NCI-H69 (cell line): ENCODE measurements at regions not wholly inside any gene's neighbourhood (a gene's known extent, or its start where the extent isn't known, plus 50 kb on each side); places are given as distances from the start of the nearest gene placed in this dataset.
"Not testable (repeated sequence)": the region's sequence is repeated elsewhere in the genome, so short reads cannot be mapped to it uniquely, and the experiment has no call there.

Experiments used
- DNase-seq: peaks from one replicate; lab custom pipeline; 2025; lab: John Stamatoyannopoulos, UW

DNA sequence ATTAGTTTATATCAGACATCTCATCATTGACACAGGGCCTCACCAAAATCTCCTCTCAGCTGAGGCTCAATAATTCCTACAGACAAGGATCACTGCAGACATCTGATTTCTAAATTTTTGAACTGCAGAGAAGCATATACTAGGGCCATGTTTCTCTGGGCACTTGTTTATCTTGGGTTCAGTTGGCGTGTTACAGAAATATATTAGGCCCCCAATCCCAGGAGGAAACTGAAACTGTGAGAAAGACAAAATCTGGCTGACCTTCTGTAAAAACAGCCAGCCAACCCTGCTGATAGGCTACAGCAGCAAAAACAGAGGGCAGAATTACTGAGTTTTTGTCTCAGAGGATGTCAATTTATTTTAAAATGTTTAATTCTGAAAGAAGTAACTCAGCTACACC, 634.6 kb downstream of the ETNK1 start:
- no peak for DNase-seq

- DNase-seq, result no peak
Measured at GRCh38 chr12:23262670-23263069, 637.7 kb downstream of the ETNK1 start.

DNA sequence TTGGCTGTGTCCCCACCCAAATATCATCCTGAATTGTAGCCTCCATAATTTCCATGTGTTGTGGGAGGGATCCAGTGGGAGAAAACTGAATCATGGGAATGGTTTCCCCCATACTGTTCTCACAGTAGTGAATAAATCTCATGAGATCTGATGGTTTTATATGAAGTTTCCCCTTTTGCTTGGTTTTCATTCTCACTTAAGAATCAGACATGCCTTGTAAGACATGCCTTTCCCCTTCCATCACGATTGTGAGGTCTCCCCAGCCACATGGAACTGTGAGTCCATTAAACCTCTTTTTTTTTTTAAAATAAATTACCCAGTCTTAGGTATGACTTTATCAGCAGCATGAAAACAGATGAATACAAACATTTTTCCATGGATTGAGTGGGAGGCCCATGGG, 652.9 kb downstream of the ETNK1 start:
- DNase-seq, result no peak

DNA sequence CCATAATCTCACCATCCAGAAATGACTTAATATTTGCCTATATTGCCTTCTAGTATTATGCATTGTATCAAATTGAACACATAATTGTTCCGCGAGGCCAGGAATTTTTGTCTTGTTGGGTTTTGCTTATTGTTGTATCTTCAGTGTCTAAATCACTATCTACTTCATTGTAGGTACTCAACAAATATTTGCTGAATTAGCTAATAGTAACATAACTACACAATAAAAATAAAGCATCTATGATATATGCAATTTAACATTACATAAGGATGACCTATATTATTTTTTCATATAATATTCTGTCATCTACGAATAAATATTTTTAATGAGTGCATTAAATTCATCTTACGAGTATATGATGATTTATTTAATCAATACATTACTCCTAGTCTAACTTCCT, 656.3 kb downstream of the ETNK1 start:
- DNase-seq, result no peak

DNA sequence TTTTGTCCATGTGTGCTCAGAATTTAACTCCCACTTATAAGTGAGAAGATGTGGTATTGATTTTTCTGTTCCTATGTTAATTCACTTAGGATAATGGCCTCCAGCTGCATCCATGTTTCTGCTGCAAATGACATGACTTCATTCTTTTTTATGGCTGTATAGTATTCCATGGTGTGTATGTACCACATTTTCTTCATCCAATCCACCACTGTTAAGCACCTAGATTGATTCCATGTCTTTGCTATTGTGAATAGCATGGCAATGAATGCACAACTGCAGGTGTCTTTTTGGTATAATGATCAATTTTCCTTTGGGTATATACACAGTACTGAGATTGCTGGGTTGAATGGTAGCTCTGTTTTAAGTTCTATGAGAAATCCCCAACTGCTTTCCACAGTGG, 657.7 kb downstream of the ETNK1 start:
- no peak for DNase-seq

GRCh38 chr12:23285764-23286530, 661.0 kb downstream of the ETNK1 start:
- not testable (repeated sequence) for DNase-seq

GRCh38 chr12:23290627-23291330, 658.7 kb downstream of the SOX5 start:
- DNase-seq, result peak; percentile 80

- no peak for DNase-seq
Measured at GRCh38 chr12:23303220-23303619, 646.2 kb downstream of the SOX5 start.

DNA sequence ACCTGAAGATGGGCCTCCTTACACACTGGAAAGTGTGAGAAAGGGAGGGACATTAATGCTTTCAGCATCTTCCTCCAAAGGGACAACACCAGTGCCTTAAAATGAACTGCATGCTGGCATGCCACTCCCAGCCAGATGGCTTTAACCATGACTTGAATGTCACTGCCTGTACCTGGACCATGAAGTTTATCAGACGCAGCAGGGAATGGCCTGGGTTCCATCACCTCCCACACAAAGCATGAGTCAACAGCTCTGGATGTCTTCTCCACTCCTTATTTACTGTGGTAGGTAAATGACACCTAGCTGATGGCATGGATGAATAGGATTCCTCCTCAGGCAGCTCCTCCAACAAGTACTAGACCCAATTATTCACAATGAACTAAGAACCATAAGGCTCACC, 645.6 kb downstream of the SOX5 start:
- no peak for DNase-seq

DNA sequence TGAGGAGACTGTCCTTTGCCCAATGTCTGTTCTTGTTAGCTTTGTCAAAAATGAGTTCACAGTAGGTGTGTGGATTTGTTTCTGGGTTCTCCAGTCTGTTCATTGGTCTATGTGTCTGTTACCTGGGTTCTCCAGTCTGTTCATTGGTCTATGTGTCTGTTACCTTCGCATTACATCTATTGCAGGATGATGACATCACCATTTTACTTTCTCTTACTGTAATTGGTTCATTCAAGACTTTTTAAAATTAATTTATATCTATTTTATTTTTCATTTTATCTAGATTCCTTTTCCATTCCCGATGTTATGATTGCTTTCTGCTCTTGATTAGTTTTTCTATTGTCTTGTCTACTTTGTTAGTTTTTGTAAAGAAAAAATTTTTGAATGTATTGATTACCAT, 615.5 kb downstream of the SOX5 start:
- no peak for DNase-seq

- no peak for DNase-seq
Measured at GRCh38 chr12:23335593-23335992, 613.9 kb downstream of the SOX5 start.

GRCh38 chr12:23337213-23337612, 612.3 kb downstream of the SOX5 start:
- DNase-seq, result no peak

DNA sequence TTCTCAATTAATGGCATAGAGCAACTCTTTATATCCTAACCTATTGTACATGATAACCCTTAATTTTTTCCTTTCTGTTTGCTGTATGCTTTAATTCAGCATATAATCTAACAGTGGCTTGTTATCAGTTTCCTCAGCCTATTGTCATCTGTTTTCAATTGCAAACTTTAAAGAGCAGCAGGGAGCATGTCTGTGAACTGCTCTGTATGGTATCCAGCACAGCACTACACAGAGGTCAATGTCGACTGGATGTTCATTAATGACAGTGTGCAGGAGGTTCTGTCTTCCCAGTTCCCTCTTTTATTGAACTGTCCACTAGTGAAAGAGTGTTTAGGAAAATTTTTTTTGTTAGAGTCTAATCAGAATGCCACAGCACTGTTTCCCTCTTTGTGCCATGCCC, 609.1 kb downstream of the SOX5 start:
- no peak for DNase-seq

GRCh38 chr12:23342407-23342806, 607.1 kb downstream of the SOX5 start:
- no peak for DNase-seq

- no peak for DNase-seq
Measured at GRCh38 chr12:23349564-23349963, 599.9 kb downstream of the SOX5 start.

DNA sequence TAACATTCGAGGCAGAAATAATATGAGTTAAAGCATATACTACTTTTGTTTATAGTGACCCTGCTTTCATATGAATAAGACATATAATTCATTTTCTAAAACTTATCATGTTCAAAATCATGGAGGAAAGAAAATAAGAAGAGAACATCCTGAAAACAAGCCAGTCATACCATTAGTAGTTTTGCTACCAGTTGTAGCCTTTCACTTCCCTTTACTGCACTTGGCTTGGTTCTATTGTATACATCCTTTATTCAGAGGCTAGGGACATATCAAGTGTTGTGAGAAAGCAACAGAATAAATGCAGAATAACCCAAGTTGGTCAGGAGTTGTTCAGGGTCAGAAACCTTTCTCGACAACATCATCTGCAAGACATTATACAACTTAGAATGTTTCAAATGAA, 598.7 kb downstream of the SOX5 start:
- DNase-seq, result no peak

DNA sequence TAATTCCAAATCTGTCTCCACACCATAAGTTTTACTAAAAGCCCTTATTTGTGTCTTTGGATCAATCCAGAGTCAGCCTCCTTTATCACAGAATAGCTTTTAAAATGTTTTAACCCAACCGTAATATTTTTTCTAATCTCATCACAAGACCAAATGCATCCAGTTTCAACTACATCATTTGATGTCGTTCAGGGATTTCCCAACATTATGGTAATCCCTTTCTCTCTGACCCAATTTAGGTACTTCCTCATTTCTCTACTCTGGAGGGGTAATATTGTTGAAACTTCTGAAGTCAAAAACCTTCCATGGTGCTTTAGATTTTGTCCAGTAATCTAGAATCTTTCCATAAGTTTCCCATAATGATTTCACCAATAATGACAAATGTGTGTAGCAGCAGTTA, 596.8 kb downstream of the SOX5 start:
- DNase-seq, result no peak

DNA sequence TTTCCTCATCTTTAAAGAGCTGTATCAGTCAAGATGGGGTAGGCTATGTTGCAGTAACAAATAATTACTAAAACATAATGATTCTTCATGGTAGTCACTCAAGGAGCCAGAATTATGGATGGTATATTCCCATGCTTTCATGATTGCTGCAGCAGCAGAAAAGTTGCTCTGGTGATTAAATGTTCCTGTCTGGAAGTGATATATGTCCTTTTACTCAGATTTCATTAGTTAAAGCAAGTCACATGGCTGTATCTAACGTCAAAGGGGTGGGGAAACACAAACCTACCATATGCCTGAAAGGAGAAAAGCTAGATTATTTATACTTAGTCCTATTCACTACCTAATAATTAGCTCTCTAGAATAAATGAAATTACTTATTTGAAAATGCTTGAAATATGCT, 594.7 kb downstream of the SOX5 start:
- no peak for DNase-seq

DNA sequence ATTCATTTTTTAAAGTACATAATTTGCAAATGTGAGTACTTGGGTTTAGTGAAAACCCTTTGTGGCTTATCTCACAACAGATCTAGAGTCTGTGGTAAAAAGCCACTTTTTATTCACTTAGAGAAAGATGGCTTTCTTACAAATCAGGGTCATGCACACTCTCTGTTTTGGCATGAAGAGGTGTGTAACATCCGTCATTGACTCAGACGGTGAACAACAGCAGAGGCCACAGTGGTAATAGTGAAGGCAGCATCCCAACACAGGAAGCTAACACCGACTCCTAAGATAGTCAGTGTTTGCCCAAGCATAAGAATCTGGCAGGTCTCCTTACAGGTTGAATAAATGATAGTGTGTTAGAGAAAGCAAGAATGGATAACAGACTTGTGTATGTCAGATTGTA, 593.0 kb downstream of the SOX5 start:
- DNase-seq, result no peak

DNA sequence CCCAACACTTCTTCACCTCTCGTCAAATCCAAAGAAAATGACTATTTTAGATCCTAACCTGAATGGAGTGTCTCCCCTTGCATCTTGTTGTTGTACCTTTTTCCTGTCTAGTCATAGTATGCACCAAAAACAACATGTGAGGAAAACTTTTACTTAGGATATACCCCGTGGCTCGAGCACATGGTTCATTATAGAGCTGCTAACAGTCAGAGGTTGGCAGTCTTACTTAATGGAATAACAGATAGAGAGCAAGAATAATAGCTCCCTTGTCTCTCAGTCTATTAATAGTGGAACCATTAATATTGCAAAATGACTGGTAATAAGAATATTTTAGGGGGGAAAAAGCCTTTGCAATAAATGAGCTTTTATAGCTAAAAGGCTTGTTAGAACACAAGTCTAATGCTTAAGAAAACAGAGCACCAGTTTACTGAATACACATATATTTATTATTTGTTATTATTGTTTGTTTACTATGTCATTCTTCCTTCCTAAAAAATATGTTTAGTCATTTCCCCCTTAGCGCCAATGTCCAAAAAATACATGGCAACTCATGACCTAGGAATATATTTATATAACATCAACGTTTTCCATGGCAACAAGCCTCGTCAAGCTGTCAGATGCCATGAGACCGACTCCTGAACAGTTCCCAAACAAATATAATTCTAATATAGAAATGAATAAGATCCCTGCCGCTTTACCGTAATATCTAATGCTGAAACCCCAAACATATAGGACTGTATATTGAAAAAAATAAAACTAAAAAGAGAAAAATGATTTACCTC, 592.4 kb downstream of the SOX5 start:
- DNase-seq, result no peak

DNA sequence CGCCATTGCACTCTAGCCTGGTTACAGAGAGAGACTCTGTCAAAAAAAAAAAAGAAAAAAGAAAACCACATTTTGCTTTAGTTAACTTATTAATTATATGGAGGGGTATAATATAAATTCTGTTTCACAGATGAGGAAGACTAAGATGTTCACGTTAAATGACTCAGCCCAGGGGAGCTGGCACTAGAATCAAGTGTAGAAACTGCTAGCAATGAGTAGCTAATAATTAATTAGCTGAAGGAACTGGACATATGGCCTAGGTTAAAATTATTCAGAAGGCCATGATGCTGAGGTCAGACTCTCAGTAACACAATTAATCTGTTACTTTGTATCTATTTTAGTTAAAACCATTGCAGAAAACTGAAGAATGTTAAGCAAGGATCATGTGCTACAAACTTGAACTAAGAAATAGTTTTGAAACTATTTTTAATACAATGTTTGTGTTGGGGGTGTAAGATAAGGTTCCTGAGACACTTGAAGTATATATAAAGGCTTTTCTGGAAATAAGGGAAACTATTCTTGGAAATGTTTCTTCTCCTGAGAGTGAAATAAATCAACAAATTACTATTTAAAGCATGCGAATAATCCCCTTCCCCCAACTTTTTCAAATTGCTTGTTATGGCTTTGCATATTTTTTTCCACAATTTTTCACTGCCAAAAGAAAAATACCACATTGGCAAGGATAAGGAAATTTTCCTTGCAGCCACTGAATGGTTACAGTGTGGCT, 589.3 kb downstream of the SOX5 start:
- DNase-seq, result no peak

- DNase-seq, result no peak
Measured at GRCh38 chr12:23361971-23362370, 587.5 kb downstream of the SOX5 start.
